Hepatocyte (in vitro differentiated cells): ENCODE measurements at regions not wholly inside any gene's neighbourhood (a gene's known extent, or its start where the extent isn't known, plus 50 kb on each side); places are given as distances from the start of the nearest gene placed in this dataset.

Experiments used
- DNase-seq: peaks from one replicate; pipeline ENCODE4 v3.0.0-alpha.2; 2016; ENCODE audit warnings: low spot score
- H2AFZ ChIP-seq: fragments of 200-600 bp; sonication (generic); 2 replicates; pipeline ENCODE4 v1.6.0; 2016; ENCODE audit warnings: antibody characterized with exemption, mild to moderate bottlenecking
- H3K27ac ChIP-seq: fragments of 200-600 bp; sonication (generic); 2 replicates; pipeline ENCODE4 v1.5.1; 2016; ENCODE audit warnings: mild to moderate bottlenecking
- H3K27me3 ChIP-seq: fragments of 200-600 bp; sonication (generic); 2 replicates; pipeline ENCODE4 v1.6.1; 2016
- H3K36me3 ChIP-seq: fragments of 200-600 bp; sonication (generic); replicated peaks from 2 replicates; pipeline ENCODE4 v1.5.1; 2016; ENCODE audit warnings: low read depth; ENCODE audit not compliant: insufficient read depth
- H3K4me1 ChIP-seq: fragments of 200-600 bp; sonication (generic); 2 replicates; pipeline ENCODE4 v1.5.1; 2016; ENCODE audit warnings: mild to moderate bottlenecking, moderate library complexity; ENCODE audit not compliant: insufficient read depth
- H3K4me2 ChIP-seq: fragments of 200-600 bp; sonication (generic); 2 replicates; pipeline ENCODE4 v1.6.0; 2016
- H3K4me3 ChIP-seq: fragments of 200-600 bp; sonication (generic); 2 replicates; pipeline ENCODE4 v1.5.1; 2016; ENCODE audit warnings: mild to moderate bottlenecking
- H3K79me2 ChIP-seq: fragments of 200-600 bp; sonication (generic); 2 replicates; pipeline ENCODE4 v1.6.0; 2017; ENCODE audit warnings: mild to moderate bottlenecking
- H3K9me2 ChIP-seq: fragments of 200-600 bp; sonication (generic); replicated peaks from 2 replicates; pipeline ENCODE4 v1.6.0; 2017; ENCODE audit warnings: mild to moderate bottlenecking; ENCODE audit not compliant: insufficient read depth
- H3K9me3 ChIP-seq: fragments of 200-600 bp; sonication (generic); 2 replicates; pipeline ENCODE4 v1.5.1; 2016; ENCODE audit warnings: low read depth, mild to moderate bottlenecking
- H4K20me1 ChIP-seq: fragments of 200-600 bp; sonication (generic); 2 replicates; pipeline ENCODE4 v1.6.0; 2016; ENCODE audit warnings: mild to moderate bottlenecking; ENCODE audit not compliant: insufficient read depth, poor library complexity, severe bottlenecking
- EZH2 ChIP-seq: fragments of 200-600 bp; sonication (generic); IDR thresholded peaks from 2 replicates; pipeline ENCODE4 v1.6.1; 2016; ENCODE audit warnings: antibody characterized with exemption, mild to moderate bottlenecking, borderline replicate concordance
- EZH2phosphoT487 ChIP-seq: fragments of 200-600 bp; sonication (generic); IDR thresholded peaks from one replicate; pipeline ENCODE4 v1.6.1; 2018; ENCODE audit warnings: antibody characterized with exemption, mild to moderate bottlenecking, low read depth, moderate library complexity; ENCODE audit not compliant: unreplicated experiment, severe bottlenecking
- WGBS: methylation state at CpG from one replicate; pipeline ENCODE4 v1.1.6; 2016; ENCODE audit warnings: low lambda C conversion rate; ENCODE audit errors: missing lambda C conversion rate; 5-methylcytosine and 5-hydroxymethylcytosine counted together
- TF ChIP-seq, protein P1 (sequence below): fragments of 200-600 bp; sonication (generic); IDR thresholded peaks from 2 replicates; pipeline ENCODE4 v1.5.1; 2016; ENCODE audit warnings: antibody characterized with exemption, mild to moderate bottlenecking; ENCODE audit not compliant: poor library complexity

DNA sequence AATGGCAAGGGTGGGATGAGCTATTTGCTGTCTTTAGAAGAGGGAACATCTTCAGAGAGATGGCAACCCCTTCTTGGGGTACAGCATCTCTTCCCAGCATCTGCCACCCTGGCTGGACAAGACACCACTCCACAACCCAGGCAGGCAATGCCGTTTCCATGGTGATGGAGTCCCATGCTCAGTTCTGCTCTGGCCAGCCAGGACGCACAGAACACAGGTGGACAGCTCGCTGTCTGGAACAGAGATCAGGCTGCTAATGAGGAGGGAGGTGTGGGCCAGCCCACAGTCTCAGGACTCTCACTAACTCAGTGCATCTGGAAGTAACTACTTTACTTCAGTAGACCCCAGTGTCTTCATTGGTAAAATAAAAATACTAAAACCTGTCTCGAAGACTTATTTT, 321.0 kb upstream of the CPEB2 start:
- 61% methylated on average over 4 of the region's 4 CpGs for WGBS
- Histone ChIP-seq H3K9me3 (no peaks in the 10 kb centered on the region), H3K79me2 (no peaks in the 10 kb centered on the region), H3K9me2 (no peaks in the 10 kb centered on the region), H3K4me2 (no peak overlapping the region), H3K36me3 (no peaks in the 10 kb centered on the region), H2AFZ (no peak overlapping the region), H3K4me3 (no peak overlapping the region), H3K27me3 (no peaks in the 10 kb centered on the region), H4K20me1 (no peaks in the 10 kb centered on the region), H3K27ac (no peak overlapping the region), H3K4me1 (no peaks in the 10 kb centered on the region)
- DNase-seq, result no peak
- TF ChIP-seq EZH2, result no peak
- TF ChIP-seq, protein P1, sequence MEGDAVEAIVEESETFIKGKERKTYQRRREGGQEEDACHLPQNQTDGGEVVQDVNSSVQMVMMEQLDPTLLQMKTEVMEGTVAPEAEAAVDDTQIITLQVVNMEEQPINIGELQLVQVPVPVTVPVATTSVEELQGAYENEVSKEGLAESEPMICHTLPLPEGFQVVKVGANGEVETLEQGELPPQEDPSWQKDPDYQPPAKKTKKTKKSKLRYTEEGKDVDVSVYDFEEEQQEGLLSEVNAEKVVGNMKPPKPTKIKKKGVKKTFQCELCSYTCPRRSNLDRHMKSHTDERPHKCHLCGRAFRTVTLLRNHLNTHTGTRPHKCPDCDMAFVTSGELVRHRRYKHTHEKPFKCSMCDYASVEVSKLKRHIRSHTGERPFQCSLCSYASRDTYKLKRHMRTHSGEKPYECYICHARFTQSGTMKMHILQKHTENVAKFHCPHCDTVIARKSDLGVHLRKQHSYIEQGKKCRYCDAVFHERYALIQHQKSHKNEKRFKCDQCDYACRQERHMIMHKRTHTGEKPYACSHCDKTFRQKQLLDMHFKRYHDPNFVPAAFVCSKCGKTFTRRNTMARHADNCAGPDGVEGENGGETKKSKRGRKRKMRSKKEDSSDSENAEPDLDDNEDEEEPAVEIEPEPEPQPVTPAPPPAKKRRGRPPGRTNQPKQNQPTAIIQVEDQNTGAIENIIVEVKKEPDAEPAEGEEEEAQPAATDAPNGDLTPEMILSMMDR, result no peak
- no peak for TF ChIP-seq EZH2phosphoT487

DNA sequence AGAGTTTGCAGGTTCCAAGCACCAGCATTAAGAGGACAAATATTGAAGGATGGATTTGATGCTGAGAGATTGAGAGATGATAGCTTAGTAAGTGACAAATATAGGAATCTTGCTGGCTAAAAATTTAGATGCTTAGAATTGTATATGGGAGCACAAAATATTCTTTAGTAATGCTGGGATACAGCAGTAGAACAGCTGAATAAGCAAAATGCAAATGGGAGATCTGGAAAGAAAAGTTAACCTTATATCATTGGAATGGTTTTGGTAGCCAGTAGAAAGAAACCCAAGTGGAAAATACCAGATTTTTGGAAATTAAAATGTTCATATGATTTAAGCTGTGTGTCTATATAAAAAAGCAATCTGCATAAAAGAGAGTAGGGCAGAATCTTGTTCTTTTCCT, 308.6 kb upstream of the CPEB2 start:
- no peaks in the 10 kb centered on the region for H3K9me2 ChIP-seq
- H3K27me3 ChIP-seq, result no peaks in the 10 kb centered on the region
- H3K79me2 ChIP-seq, result no peaks in the 10 kb centered on the region
- no peaks in the 10 kb centered on the region for H3K36me3 ChIP-seq
- no peaks in the 10 kb centered on the region for H3K9me3 ChIP-seq
- H3K4me1 ChIP-seq, result no peaks in the 10 kb centered on the region
- H4K20me1 ChIP-seq, result no peaks in the 10 kb centered on the region
- H2AFZ ChIP-seq, result no peak overlapping the region
- no peak overlapping the region for H3K4me2 ChIP-seq
- H3K4me3 ChIP-seq, result no peak overlapping the region
- DNase-seq, result no peak
- H3K27ac ChIP-seq, result no peak overlapping the region
- TF ChIP-seq EZH2phosphoT487 (no peak), EZH2 (no peak)
- TF ChIP-seq, protein P1, result no peak

DNA sequence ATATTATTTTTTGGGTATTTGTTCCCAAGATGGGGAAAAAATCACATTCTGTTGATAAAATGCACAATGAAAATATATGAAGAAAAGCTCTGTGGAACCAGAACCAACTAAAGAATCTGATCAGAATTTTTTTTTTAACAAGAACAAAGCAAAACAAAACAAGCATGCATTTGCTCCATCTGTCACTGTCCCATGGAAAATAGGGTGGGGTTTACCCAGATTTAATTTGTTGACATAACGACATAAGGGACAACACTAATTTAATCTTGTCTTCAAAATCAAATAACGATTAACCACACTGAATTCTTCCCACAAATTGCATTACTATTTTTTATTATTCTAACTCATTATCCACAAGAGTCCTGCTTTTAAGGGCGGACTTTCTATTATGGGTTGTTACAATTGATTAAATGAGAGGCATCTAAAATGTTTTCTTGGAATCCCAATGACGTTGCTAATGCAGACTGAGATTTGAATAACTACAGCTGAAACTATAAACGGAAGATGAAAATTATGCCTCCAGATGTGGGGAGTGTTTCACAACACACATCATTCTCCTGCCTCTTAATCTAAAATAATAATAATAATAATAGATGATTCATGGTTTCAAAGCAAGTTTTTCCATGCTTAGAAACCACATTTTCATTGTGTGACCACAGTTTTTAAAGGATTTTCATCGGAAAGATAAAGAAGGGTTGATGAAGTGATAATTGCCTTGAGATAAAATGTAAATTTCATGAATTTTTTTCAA, 307.0 kb upstream of the CPEB2 start:
- no peaks in the 10 kb centered on the region for H3K79me2 ChIP-seq
- H4K20me1 ChIP-seq, result no peaks in the 10 kb centered on the region
- H3K36me3 ChIP-seq, result no peaks in the 10 kb centered on the region
- no peaks in the 10 kb centered on the region for H3K27me3 ChIP-seq
- no peak overlapping the region for H2AFZ ChIP-seq
- H3K4me1 ChIP-seq, result no peaks in the 10 kb centered on the region
- H3K9me3 ChIP-seq, result no peaks in the 10 kb centered on the region
- no peak overlapping the region for H3K4me2 ChIP-seq
- TF ChIP-seq, protein P1, result no peak
- no peak for TF ChIP-seq EZH2
- no peak for TF ChIP-seq EZH2phosphoT487
- H3K4me3 ChIP-seq, result no peak overlapping the region
- no peaks in the 10 kb centered on the region for H3K9me2 ChIP-seq
- 60% methylated on average over 6 of the region's 6 CpGs for WGBS
- DNase-seq, result no peak
- no peak overlapping the region for H3K27ac ChIP-seq

DNA sequence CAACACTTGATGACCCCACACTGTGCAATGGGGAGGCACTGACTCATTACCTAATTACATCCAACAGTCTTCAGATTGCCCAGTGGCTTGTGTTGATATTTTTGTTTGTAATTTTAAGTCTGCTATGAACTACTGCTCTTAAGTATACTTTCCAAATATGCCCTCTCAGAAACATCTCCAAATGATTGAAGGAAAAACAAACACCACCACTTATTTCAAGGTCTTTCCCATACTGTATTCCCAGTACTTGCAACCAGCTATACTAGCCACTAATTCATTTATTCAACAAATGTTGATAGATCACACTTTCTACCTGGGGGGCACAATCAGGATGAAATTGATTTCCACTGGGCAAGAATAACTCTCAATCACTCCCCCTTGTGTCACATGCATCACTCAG, 302.2 kb upstream of the CPEB2 start:
- Histone ChIP-seq H3K4me2 (no peak overlapping the region), H3K27me3 (no peaks in the 10 kb centered on the region), H3K9me3 (no peaks in the 10 kb centered on the region), H3K4me3 (no peak overlapping the region), H3K4me1 (no peaks in the 10 kb centered on the region), H3K9me2 (no peaks in the 10 kb centered on the region), H3K36me3 (no peaks in the 10 kb centered on the region), H3K27ac (no peak overlapping the region), H3K79me2 (no peaks in the 10 kb centered on the region), H4K20me1 (no peaks in the 10 kb centered on the region), H2AFZ (no peak overlapping the region)
- DNase-seq, result no peak
- TF ChIP-seq EZH2phosphoT487, result no peak
- TF ChIP-seq, protein P1, result no peak
- no peak for TF ChIP-seq EZH2
